Stomach (tissue), 8 donors: ENCODE measurements at regions not wholly inside any gene's neighbourhood (a gene's known extent, or its start where the extent isn't known, plus 50 kb on each side); places are given as distances from the start of the nearest gene placed in this dataset.

Source experiments
- DNase-seq, 2 donors: peaks; one replicate each; pipeline versions ENCODE4 v3.0.0 to v3.0.0-alpha.2; 2013 to 2019
- H3K27ac ChIP-seq, 5 donors: fragments of 200-600 bp in 4 of 5; sonication (generic) in 4 of 5; one replicate each; pipeline ENCODE4 v1.5.1; 2013 to 2019; ENCODE audit warnings: mild to moderate bottlenecking in 1 of 5, moderate library complexity in 1 of 5
- H3K27me3 ChIP-seq, 3 donors: fragments of 200-600 bp; sonication (generic); one replicate each; pipeline ENCODE4 v1.5.1; 2017 to 2019; ENCODE audit warnings: mixed run types in 1 of 3
- H3K36me3 ChIP-seq, 4 donors: fragments of 200-600 bp; sonication (generic); 1 replicate in 3 of 4; 2 replicates in 1 of 4; pipeline ENCODE4 v1.5.1; 2016 to 2019
- H3K4me1 ChIP-seq, 4 donors: fragments of 200-600 bp; sonication (generic); one replicate each; pipeline ENCODE4 v1.5.1; 2016 to 2019
- H3K4me3 ChIP-seq, 4 donors: fragments of 200-600 bp; sonication (generic) in 3 of 4; one replicate each; pipeline ENCODE4 v1.5.1; 2016 to 2019; ENCODE audit warnings: mild to moderate bottlenecking in 1 of 4
- H3K9me3 ChIP-seq, 4 donors: fragments of 200-600 bp; sonication (generic); one replicate each; pipeline ENCODE4 v1.5.1; 2016 to 2019
- EP300 ChIP-seq: sonication (generic); formaldehyde crosslinking; IDR thresholded peaks from one replicate; pipeline ENCODE4 v1.6.1; 2017; ENCODE audit warnings: antibody characterized with exemption
- POLR2A ChIP-seq, 4 donors: fragments of 450-650 bp; IDR thresholded peaks; one replicate each; pipeline ENCODE4 v1.6.1; 2016; ENCODE audit warnings: antibody characterized with exemption in 4 of 4, control low read depth in 2 of 4, mild to moderate bottlenecking in 1 of 4, moderate library complexity in 1 of 4
- POLR2AphosphoS5 ChIP-seq, 3 donors: sonication (generic); formaldehyde crosslinking; IDR thresholded peaks; one replicate each; pipeline ENCODE4 v1.6.1; 2016; ENCODE audit warnings: antibody characterized with exemption in 3 of 3
- WGBS, 5 donors: extraction: QIAGEN DNeasy Blood & Tissue Kit in 3 of 5; methylation state at CpG; one replicate each; pipeline versions ENCODE4 v1.1.5 to v1.1.7; 2013 to 2018; 5-methylcytosine and 5-hydroxymethylcytosine counted together
- intact Hi-C: fragments of 100-400 bp; cut with DNase I; formaldehyde crosslinking; loops from one replicate; pipeline ENCODE4 v1.15.1; 2023; ENCODE audit warnings: low total_unique reads
- TF ChIP-seq, protein P1 (sequence below), 7 experiments: fragments of 450-650 bp in 4 of 7; fragments of 200-600 bp in 3 of 7; sonication (generic) in 3 of 7; IDR thresholded peaks; one replicate each; pipeline ENCODE4 v1.5.1; 2016 to 2019; ENCODE audit warnings: antibody characterized with exemption in 7 of 7, control low read depth in 2 of 7, mild to moderate bottlenecking in 1 of 7
- donor health status: healthy with polysubstance abuse.
- donor health status: Bipolar disorder and iron deficiency.
- donor health status: healthy.

DNA sequence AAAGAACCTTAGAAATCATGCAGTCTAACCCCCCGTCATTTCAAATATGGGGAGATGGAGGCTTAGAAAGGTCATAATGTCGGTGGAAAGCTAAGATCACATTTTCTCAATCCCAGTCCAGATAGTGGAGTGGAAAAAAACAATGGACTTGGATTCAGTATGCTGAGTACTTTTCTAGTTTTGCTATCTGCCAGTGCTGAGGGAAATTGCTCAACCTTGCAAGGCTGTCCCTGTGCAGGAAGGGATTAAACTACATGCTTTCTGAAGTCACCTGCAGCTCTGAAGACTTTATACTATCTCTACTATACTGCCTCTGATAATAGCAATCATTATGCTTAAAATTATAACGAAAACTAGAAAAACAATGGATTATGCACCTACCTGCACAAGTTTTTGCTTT lies 272.8 kb downstream of the LRIG3 start:
- no peaks in the 10 kb centered on the region for H3K36me3 ChIP-seq
- 85 to 89% (median 87%) methylated on average over 3 of the region's 3 CpGs for WGBS, 5 donors
- TF ChIP-seq POLR2AphosphoS5 (IDR thresholded peaks at IDR 0.05) (no peak), POLR2A (IDR thresholded peaks at IDR 0.05) (no peak), EP300 (no peak)
- TF ChIP-seq, protein P1, sequence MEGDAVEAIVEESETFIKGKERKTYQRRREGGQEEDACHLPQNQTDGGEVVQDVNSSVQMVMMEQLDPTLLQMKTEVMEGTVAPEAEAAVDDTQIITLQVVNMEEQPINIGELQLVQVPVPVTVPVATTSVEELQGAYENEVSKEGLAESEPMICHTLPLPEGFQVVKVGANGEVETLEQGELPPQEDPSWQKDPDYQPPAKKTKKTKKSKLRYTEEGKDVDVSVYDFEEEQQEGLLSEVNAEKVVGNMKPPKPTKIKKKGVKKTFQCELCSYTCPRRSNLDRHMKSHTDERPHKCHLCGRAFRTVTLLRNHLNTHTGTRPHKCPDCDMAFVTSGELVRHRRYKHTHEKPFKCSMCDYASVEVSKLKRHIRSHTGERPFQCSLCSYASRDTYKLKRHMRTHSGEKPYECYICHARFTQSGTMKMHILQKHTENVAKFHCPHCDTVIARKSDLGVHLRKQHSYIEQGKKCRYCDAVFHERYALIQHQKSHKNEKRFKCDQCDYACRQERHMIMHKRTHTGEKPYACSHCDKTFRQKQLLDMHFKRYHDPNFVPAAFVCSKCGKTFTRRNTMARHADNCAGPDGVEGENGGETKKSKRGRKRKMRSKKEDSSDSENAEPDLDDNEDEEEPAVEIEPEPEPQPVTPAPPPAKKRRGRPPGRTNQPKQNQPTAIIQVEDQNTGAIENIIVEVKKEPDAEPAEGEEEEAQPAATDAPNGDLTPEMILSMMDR (IDR thresholded peaks at IDR 0.05): no peak
- intact Hi-C loops: no loop called here
- no peaks in the 10 kb centered on the region for H3K4me1 ChIP-seq
- no peak overlapping the region for H3K27ac ChIP-seq
- no peak for DNase-seq
- H3K4me3 ChIP-seq: no peak overlapping the region
- no peaks in the 10 kb centered on the region for H3K9me3 ChIP-seq
- no peaks in the 10 kb centered on the region for H3K27me3 ChIP-seq

GRCh38 chr12:58648176-58648575 lies 272.1 kb downstream of the LRIG3 start:
- Histone ChIP-seq H3K36me3 (no peaks in the 10 kb centered on the region), H3K4me1 (no peaks in the 10 kb centered on the region), H3K27me3 (no peaks in the 10 kb centered on the region), H3K9me3 (no peaks in the 10 kb centered on the region), H3K27ac (no peak overlapping the region), H3K4me3 (no peak overlapping the region)
- TF ChIP-seq POLR2A (IDR thresholded peaks at IDR 0.05) (no peak), EP300 (no peak), POLR2AphosphoS5 (IDR thresholded peaks at IDR 0.05) (no peak)
- TF ChIP-seq, protein P1 (IDR thresholded peaks at IDR 0.05): no peak
- 70 to 90% (median 84%) methylated on average over 4 of the region's 4 CpGs for WGBS, 5 donors
- intact Hi-C loops: no loop called here
- DNase-seq: no peak

GRCh38 chr12:58651850-58652249 lies 268.5 kb downstream of the LRIG3 start:
- no peak for TF ChIP-seq POLR2A (IDR thresholded peaks at IDR 0.05)
- TF ChIP-seq EP300: no peak
- no peak for TF ChIP-seq POLR2AphosphoS5 (IDR thresholded peaks at IDR 0.05)
- Histone ChIP-seq H3K4me3 (no peak overlapping the region), H3K4me1 (no peaks in the 10 kb centered on the region), H3K27ac (no peak overlapping the region), H3K36me3 (no peaks in the 10 kb centered on the region), H3K27me3 (no peaks in the 10 kb centered on the region), H3K9me3 (peaks cover 0 to 13% (median 6%) of the 10 kb centered on the region in 4 donors)
- no peak for DNase-seq
- intact Hi-C loops: no loop called here
- WGBS, 5 donors: 71 to 89% (median 85%) methylated on average over 3 of the region's 3 CpGs

DNA sequence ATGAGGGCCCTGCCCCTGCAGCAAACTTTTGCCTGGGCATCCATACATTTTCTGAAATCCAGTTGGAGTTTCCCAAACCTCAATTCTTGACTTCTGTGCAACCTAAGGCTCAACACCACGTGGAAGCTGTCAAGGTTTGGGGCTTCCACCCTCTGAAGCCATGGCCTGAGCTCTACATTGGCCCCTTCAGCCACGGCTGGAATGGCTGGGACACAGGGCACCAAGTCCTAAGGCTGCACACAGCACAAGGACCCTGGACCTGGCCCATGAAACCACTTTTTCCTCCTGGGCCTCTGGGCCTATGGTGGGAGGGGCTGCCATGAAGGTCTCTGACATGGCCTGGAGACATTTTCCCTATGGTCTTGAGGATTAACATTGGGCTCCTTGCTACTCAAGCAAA lies 266.3 kb downstream of the LRIG3 start:
- TF ChIP-seq, protein P1 (IDR thresholded peaks at IDR 0.05): no peak
- no peak overlapping the region for H3K4me3 ChIP-seq
- no peak overlapping the region for H3K27ac ChIP-seq
- H3K9me3 ChIP-seq: peaks cover 0 to 13% (median 6%) of the 10 kb centered on the region in 4 donors
- no peak for DNase-seq
- no peaks in the 10 kb centered on the region for H3K27me3 ChIP-seq
- intact Hi-C loops: no loop called here
- no peaks in the 10 kb centered on the region for H3K36me3 ChIP-seq
- WGBS, 5 donors: 31 to 57% (median 48%) methylated on average over 2 of the region's 2 CpGs
- H3K4me1 ChIP-seq: no peaks in the 10 kb centered on the region

GRCh38 chr12:58655375-58655774 lies 264.9 kb downstream of the LRIG3 start:
- H3K27me3 ChIP-seq: no peaks in the 10 kb centered on the region
- WGBS, 5 donors: 75 to 97% (median 88%) methylated on average over 3 to 6 of the region's 6 CpGs
- no peak overlapping the region for H3K4me3 ChIP-seq
- DNase-seq: no peak
- intact Hi-C loops: no loop called here
- no peak overlapping the region for H3K27ac ChIP-seq
- no peaks in the 10 kb centered on the region for H3K4me1 ChIP-seq
- TF ChIP-seq EP300 (no peak), POLR2A (IDR thresholded peaks at IDR 0.05) (no peak)
- H3K36me3 ChIP-seq: no peaks in the 10 kb centered on the region
- H3K9me3 ChIP-seq: peaks cover 0 to 13% (median 6%) of the 10 kb centered on the region in 4 donors
